ENCODE measurements at regions not wholly inside any gene's neighbourhood (a gene's known extent, or its start where the extent isn't known, plus 50 kb on each side); places are given as distances from the start of the nearest gene placed in this dataset.

DNA sequence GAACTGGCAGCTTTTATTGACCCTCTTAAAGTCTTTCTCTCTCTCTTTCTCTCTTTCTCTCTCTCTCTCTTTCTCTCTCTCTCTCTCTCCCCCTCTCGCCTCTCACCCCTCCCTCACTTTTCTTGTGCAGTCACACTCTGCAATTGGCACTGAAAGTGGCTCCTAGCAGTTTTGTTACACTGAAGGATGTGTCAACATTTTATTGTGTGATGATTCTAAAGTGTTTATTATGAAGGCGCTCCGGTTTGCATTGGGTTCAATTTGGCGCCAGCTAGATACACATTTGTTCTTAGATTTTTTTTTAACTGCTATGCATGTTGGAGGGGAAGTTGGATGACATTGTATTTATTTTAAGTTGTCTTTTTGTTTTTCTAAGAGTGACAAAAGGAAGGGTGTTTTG, 64.0 kb upstream of the CHRM3 start:
- Histone ChIP-seq H3K9me3 (ENCODE audit: low read length) (no peaks in the 10 kb centered on the region), H2AFZ (ENCODE audit: low read length) (no peak overlapping the region), H3K4me2 (ENCODE audit: low read length) (no peak overlapping the region), H3K36me3 (ENCODE audit: insufficient read depth, low read length) (no peaks in the 10 kb centered on the region), H3K79me2 (ENCODE audit: insufficient read depth, low read depth, low read length) (no peaks in the 10 kb centered on the region), H3K4me1 (ENCODE audit: insufficient read depth, low read length, poor library complexity, severe bottlenecking) (no peaks in the 10 kb centered on the region), H3K27ac (ENCODE audit: low read depth, low read length, poor library complexity, severe bottlenecking) (no peak overlapping the region), H3K4me3 (ENCODE audit: low read depth, low read length, poor library complexity, severe bottlenecking) (no peak overlapping the region), H3K9me2 (ENCODE audit: insufficient read depth, low read length) (no peaks in the 10 kb centered on the region), H4K20me1 (ENCODE audit: insufficient read depth, low read length) (no peaks in the 10 kb centered on the region)
- CTCF ChIA-PET (ENCODE audit: unreplicated experiment), result no interaction called here
- no TSS peak for BruUV-seq (replicated peaks)
- DNase-seq (ENCODE audit: low spot score), result no peak
- POLR2A ChIA-PET, result no interaction called here
- intact Hi-C loops (cut with micrococcal nuclease; ENCODE audit: unreplicated experiment), result no loop called here
- TF ChIP-seq, protein P1, sequence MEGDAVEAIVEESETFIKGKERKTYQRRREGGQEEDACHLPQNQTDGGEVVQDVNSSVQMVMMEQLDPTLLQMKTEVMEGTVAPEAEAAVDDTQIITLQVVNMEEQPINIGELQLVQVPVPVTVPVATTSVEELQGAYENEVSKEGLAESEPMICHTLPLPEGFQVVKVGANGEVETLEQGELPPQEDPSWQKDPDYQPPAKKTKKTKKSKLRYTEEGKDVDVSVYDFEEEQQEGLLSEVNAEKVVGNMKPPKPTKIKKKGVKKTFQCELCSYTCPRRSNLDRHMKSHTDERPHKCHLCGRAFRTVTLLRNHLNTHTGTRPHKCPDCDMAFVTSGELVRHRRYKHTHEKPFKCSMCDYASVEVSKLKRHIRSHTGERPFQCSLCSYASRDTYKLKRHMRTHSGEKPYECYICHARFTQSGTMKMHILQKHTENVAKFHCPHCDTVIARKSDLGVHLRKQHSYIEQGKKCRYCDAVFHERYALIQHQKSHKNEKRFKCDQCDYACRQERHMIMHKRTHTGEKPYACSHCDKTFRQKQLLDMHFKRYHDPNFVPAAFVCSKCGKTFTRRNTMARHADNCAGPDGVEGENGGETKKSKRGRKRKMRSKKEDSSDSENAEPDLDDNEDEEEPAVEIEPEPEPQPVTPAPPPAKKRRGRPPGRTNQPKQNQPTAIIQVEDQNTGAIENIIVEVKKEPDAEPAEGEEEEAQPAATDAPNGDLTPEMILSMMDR (conservative IDR thresholded peaks at IDR 0.05; ENCODE audit: low read length), result no peak
- TF ChIP-seq EZH2phosphoT487 (IDR thresholded peaks at IDR 0.05; ENCODE audit: borderline replicate concordance, low read depth, low read length), result no peak

DNA sequence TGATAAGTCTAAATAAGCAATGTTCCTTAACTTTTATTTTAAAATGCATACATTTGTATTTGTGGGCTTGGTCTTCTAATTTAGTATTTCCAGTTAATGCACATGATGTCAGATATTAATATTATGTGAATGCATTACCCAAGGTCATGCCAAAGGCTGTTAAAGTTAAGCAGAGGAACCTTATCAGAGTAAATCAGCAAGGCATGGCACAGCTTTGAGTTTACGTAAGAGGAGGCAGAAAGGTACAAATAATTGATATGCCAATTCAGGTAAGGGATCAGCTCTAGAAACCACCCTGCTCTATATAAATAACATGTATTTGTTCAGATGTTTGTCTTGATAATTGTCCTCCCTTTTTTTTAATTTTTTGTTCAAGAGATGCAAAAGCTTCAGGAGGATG, 64.5 kb upstream of the CHRM3 start:
- DNase-seq (ENCODE audit: low spot score), result no peak
- no TSS peak for BruUV-seq (replicated peaks)
- no peaks in the 10 kb centered on the region for H3K4me1 ChIP-seq (ENCODE audit: insufficient read depth, low read length, poor library complexity, severe bottlenecking)
- intact Hi-C loops (cut with micrococcal nuclease; ENCODE audit: unreplicated experiment), result no loop called here
- CTCF ChIA-PET (ENCODE audit: unreplicated experiment), result no interaction called here
- H2AFZ ChIP-seq (ENCODE audit: low read length), result no peak overlapping the region
- H3K79me2 ChIP-seq (ENCODE audit: insufficient read depth, low read depth, low read length), result no peaks in the 10 kb centered on the region
- H3K27ac ChIP-seq (ENCODE audit: low read depth, low read length, poor library complexity, severe bottlenecking), result no peak overlapping the region
- no peaks in the 10 kb centered on the region for H3K9me3 ChIP-seq (ENCODE audit: low read length)
- POLR2A ChIA-PET, result no interaction called here
- H3K9me2 ChIP-seq (ENCODE audit: insufficient read depth, low read length), result no peaks in the 10 kb centered on the region
- TF ChIP-seq, protein P1 (conservative IDR thresholded peaks at IDR 0.05; ENCODE audit: low read length), result no peak
- no peak for TF ChIP-seq EZH2phosphoT487 (IDR thresholded peaks at IDR 0.05; ENCODE audit: borderline replicate concordance, low read depth, low read length)
- H3K36me3 ChIP-seq (ENCODE audit: insufficient read depth, low read length), result no peaks in the 10 kb centered on the region
- H4K20me1 ChIP-seq (ENCODE audit: insufficient read depth, low read length), result no peaks in the 10 kb centered on the region
- H3K4me3 ChIP-seq (ENCODE audit: low read depth, low read length, poor library complexity, severe bottlenecking), result no peak overlapping the region
- no peak overlapping the region for H3K4me2 ChIP-seq (ENCODE audit: low read length)

DNA sequence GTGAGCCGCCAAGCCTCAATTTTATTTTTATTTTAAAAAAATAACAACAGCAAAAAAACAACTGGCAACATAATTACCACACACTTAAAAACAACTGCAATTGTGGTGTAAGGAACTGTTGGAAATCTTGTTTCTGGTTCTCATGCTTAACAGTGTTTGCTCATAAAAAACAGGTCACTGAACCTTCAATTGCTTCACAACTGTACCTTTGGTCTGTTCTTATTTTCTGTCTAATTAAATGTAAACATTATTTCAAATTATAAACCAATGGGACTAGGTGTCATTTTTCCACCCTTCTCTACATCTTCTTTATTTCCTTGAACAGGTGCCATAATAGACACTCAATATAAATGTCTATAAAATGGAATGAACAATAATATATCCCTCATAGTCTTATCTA, 68.4 kb upstream of the CHRM3 start:
- H3K4me3 ChIP-seq (ENCODE audit: low read depth, low read length, poor library complexity, severe bottlenecking), result no peak overlapping the region
- no peak overlapping the region for H3K4me2 ChIP-seq (ENCODE audit: low read length)
- no peaks in the 10 kb centered on the region for H3K4me1 ChIP-seq (ENCODE audit: insufficient read depth, low read length, poor library complexity, severe bottlenecking)
- TF ChIP-seq, protein P1 (conservative IDR thresholded peaks at IDR 0.05; ENCODE audit: low read length), result no peak
- TF ChIP-seq EZH2phosphoT487 (IDR thresholded peaks at IDR 0.05; ENCODE audit: borderline replicate concordance, low read depth, low read length), result no peak
- H3K9me3 ChIP-seq (ENCODE audit: low read length), result no peaks in the 10 kb centered on the region
- no peak for DNase-seq (ENCODE audit: low spot score)
- H3K9me2 ChIP-seq (ENCODE audit: insufficient read depth, low read length), result no peaks in the 10 kb centered on the region
- intact Hi-C loops (cut with micrococcal nuclease; ENCODE audit: unreplicated experiment), result no loop called here
- H3K36me3 ChIP-seq (ENCODE audit: insufficient read depth, low read length), result no peaks in the 10 kb centered on the region
- H4K20me1 ChIP-seq (ENCODE audit: insufficient read depth, low read length), result no peaks in the 10 kb centered on the region
- CTCF ChIA-PET (ENCODE audit: unreplicated experiment), result no interaction called here
- no TSS peak for BruUV-seq (replicated peaks)
- no peak overlapping the region for H2AFZ ChIP-seq (ENCODE audit: low read length)
- no peaks in the 10 kb centered on the region for H3K79me2 ChIP-seq (ENCODE audit: insufficient read depth, low read depth, low read length)
- POLR2A ChIA-PET, result no interaction called here
- no peak overlapping the region for H3K27ac ChIP-seq (ENCODE audit: low read depth, low read length, poor library complexity, severe bottlenecking)

Measured in OCI-LY7 (cell line).